AG04450 (cell line): ENCODE measurements at regions not wholly inside any gene's neighbourhood (a gene's known extent, or its start where the extent isn't known, plus 50 kb on each side); places are given as distances from the start of the nearest gene placed in this dataset.

ENCODE experiments used
- CTCF ChIA-PET: fragments of 300-600, 350-600 bp; formaldehyde crosslinking; extraction: SDS; loops from one replicate; lab custom pipeline; 2022; ENCODE audit warnings: antibody characterized with exemption, inconsistent platforms; lab: Charles Lee
- POLR2A ChIA-PET: fragments of 350-600 bp; formaldehyde crosslinking; extraction: SDS; loops from one replicate; lab custom pipeline; 2021; ENCODE audit warnings: antibody characterized with exemption, inconsistent platforms; lab: Yijun Ruan, JAX
- DNase-seq: peaks from one replicate; pipeline ENCODE4 v3.0.0-alpha.2; 2011; ENCODE audit warnings: low read depth, low spot score
- H3K27ac ChIP-seq: one replicate; pipeline ENCODE4 v1.5.1; 2012; ENCODE audit warnings: low read depth, low read length, control low read depth
- H3K27me3 ChIP-seq: one replicate; pipeline ENCODE4 v1.6.0; 2012; ENCODE audit warnings: low read length; ENCODE audit not compliant: control insufficient read depth, insufficient read depth
- H3K4me3 ChIP-seq: 2 replicates; pipeline ENCODE4 v1.5.1; 2011; ENCODE audit warnings: mild to moderate bottlenecking, low read depth, low read length, control low read depth
- H3K9me3 ChIP-seq: 2 replicates; pipeline ENCODE4 v1.5.1; 2012; ENCODE audit warnings: low read length; ENCODE audit not compliant: control insufficient read depth, insufficient read depth
- TF ChIP-seq, protein P1 (sequence below): IDR thresholded peaks from 2 replicates; pipeline ENCODE4 v1.5.1; 2011; ENCODE audit warnings: low read depth, low read length, control low read depth, inconsistent platforms

GRCh38 chr9:104412238-104412637 is 91.8 kb upstream of the OR13F1 start:
- TF ChIP-seq, protein P1, sequence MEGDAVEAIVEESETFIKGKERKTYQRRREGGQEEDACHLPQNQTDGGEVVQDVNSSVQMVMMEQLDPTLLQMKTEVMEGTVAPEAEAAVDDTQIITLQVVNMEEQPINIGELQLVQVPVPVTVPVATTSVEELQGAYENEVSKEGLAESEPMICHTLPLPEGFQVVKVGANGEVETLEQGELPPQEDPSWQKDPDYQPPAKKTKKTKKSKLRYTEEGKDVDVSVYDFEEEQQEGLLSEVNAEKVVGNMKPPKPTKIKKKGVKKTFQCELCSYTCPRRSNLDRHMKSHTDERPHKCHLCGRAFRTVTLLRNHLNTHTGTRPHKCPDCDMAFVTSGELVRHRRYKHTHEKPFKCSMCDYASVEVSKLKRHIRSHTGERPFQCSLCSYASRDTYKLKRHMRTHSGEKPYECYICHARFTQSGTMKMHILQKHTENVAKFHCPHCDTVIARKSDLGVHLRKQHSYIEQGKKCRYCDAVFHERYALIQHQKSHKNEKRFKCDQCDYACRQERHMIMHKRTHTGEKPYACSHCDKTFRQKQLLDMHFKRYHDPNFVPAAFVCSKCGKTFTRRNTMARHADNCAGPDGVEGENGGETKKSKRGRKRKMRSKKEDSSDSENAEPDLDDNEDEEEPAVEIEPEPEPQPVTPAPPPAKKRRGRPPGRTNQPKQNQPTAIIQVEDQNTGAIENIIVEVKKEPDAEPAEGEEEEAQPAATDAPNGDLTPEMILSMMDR, result no peak
- Histone ChIP-seq H3K27ac (no peak overlapping the region), H3K4me3 (no peak overlapping the region), H3K9me3 (no peaks in the 10 kb centered on the region; the same call in 1 of the 2 replicates), H3K27me3 (no peaks in the 10 kb centered on the region)
- POLR2A ChIA-PET, result no interaction called here
- DNase-seq, result no peak
- CTCF ChIA-PET, result no interaction called here

- ChIA-PET CTCF (no interaction called here), POLR2A (no interaction called here)
- Histone ChIP-seq H3K27me3 (no peaks in the 10 kb centered on the region), H3K9me3 (peaks cover 4% of the 10 kb centered on the region; the same call in 1 of the 2 replicates), H3K27ac (no peak overlapping the region), H3K4me3 (no peak overlapping the region)
- no peak for DNase-seq
- TF ChIP-seq, protein P1, result no peak
Measured at GRCh38 chr9:104416470-104416869, 87.6 kb upstream of the OR13F1 start.

GRCh38 chr9:104417296-104417695 is 86.8 kb upstream of the OR13F1 start:
- no peak for DNase-seq
- H3K27me3 ChIP-seq, result no peaks in the 10 kb centered on the region
- H3K27ac ChIP-seq, result no peak overlapping the region
- H3K9me3 ChIP-seq, result peaks cover 4% of the 10 kb centered on the region; the same call in 1 of the 2 replicates
- H3K4me3 ChIP-seq, result no peak overlapping the region
- ChIA-PET POLR2A (no interaction called here), CTCF (no interaction called here)
- TF ChIP-seq, protein P1, result no peak

DNA sequence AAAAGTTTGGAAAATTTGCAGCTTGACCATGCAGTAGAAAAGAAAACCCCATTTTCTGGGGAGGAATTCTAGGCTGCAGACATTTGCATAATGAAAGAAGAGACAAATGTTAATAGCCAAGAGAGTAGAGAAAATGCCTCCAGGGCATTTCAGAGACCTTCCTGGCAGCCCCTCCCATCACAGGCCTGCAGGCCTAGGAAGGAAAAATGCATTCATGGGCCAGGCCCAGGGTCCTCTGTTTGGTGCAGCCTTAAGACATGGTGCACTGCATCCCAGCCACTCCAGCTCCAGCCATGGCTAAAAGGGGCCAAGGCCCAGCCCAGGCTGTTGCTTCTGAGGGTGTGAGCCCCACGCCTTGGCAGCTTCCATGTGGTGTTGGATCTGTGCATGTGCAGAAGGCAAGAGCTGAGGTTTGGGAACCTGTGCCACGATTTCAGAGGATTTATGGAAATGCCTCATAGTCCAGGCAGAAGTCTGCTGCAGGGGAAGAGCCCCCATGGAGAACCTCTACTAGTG is 75.0 kb upstream of the OR13F1 start:
- DNase-seq, result no peak
- no peak overlapping the region for H3K4me3 ChIP-seq
- TF ChIP-seq, protein P1, result no peak
- no peak overlapping the region for H3K27ac ChIP-seq
- H3K27me3 ChIP-seq, result no peaks in the 10 kb centered on the region
- ChIA-PET POLR2A (no interaction called here), CTCF (no interaction called here)
- H3K9me3 ChIP-seq, result peaks cover 8% of the 10 kb centered on the region

- TF ChIP-seq, protein P1, result no peak
- H3K9me3 ChIP-seq, result no peaks in the 10 kb centered on the region
- H3K27me3 ChIP-seq, result no peaks in the 10 kb centered on the region
- POLR2A ChIA-PET, result no interaction called here
- CTCF ChIA-PET, result no interaction called here
- H3K27ac ChIP-seq, result no peak overlapping the region
- no peak for DNase-seq
- H3K4me3 ChIP-seq, result no peak overlapping the region
Measured at GRCh38 chr9:104435059-104435458, 69.0 kb upstream of the OR13F1 start.
